Hematopoietic multipotent progenitor cell treated with erythropoietin and hydrocortisone succinate and interleukin-3 and kit ligand, for 17 days (in vitro differentiated cells): ENCODE measurements at regions not wholly inside any gene's neighbourhood (a gene's known extent, or its start where the extent isn't known, plus 50 kb on each side); places are given as distances from the start of the nearest gene placed in this dataset.

Source experiments
- DNase-seq: peaks from one replicate; pipeline ENCODE4 v3.0.0-alpha.2; 2015; ENCODE audit warnings: low spot score

DNA sequence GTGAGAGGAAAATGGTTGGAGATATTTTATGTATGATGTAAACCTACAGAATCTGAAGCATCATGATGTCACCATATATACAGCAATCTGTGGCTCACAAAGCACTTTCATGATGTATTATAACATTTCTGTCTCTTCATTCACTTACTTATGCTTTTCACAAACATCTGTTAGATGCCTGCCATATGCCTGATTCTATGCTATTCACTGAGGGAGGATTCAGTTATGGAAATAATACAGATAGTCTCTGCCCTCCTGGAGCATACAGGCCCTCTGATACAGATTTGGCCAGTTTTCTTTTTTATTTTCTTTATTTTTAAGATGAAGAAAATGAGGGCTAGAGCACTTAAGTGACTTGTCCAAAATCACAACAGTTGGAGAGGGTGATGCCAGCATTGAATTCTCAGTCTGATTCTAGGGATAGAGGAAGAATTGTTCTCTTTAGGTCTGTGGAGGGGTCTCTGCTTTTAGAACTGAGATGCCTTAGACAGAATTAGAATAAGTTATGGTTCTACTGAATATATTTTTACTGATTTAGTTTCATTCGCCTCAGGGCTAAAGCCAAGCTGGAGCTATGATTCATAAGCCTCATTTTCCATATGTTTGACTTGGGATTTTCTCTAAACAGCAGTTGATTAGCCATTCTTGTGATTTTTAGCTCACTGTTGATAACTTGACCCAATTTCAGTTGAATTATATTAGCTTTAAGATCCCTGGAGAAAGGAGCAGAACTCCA is 636.4 kb downstream of the PRELID2 start:
- DNase-seq: no peak

GRCh38 chr5:145189746-145190145 is 645.4 kb downstream of the PRELID2 start:
- DNase-seq: no peak

DNA sequence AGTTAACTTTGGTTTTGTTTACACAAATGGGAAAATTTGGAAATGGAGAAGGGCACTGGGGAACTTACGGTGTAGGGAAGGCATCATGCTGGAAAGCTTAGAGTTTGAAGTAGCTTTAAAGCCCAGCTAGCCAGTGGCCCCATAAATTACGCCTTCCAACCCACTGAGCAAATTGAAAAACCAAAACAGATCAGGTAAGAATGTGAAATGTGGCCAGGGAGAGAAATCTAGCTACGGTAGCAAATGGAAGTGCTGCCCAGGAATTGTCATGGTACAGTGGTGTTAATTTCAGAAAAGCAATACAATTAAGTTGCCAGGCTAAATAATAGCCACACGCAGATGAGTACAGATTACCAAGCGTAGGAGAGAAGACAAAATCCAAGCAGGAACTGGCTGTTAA is 654.8 kb downstream of the PRELID2 start:
- no peak for DNase-seq

DNA sequence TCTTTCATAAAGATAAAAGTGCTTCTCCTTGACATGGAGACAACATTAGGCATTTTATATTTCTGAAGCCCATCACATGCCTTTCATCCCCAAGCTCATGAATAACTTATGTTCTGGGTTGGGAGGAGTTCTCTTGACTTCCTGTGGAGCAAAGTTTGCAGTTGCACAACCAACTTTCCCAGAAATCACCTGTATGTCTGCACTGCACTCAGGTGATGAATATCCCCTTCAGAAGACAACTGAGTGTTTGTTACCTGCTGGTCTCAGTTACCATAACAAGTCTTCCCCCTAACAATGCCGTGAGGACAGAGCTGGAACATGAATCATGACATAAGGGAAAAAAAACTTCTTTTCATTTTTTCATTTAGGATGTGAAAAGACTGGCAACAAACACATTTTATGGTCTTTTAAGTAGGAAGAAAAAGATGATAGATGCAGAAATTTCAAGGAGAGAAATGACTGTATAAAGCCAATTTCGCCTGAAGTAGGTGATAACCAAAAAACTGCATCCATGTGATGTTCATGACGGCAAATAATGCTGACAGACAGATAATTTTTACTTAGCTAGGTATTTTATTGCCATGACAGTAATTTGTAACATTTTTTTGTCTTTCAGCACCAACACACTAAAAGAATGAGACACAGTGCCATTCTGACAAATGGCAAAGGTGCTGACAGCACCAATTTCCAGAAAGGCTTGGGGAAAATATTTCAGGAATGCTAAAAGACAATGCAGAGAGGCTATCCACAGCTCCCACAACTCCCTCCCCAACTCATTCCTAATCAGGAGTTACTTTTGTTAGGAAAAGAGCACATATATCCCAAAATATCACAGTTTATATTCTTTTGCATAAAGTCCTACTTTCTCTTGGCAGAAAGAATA is 656.3 kb downstream of the PRELID2 start:
- DNase-seq: no peak

GRCh38 chr5:145176041-145176440 is 659.1 kb downstream of the PRELID2 start:
- DNase-seq: no peak

- DNase-seq: no peak
These were observed 669.0 kb downstream of the PRELID2 start for GRCh38 chr5:145166110-145166509.

GRCh38 chr5:145163876-145164275 is 671.3 kb downstream of the PRELID2 start:
- no peak for DNase-seq

DNA sequence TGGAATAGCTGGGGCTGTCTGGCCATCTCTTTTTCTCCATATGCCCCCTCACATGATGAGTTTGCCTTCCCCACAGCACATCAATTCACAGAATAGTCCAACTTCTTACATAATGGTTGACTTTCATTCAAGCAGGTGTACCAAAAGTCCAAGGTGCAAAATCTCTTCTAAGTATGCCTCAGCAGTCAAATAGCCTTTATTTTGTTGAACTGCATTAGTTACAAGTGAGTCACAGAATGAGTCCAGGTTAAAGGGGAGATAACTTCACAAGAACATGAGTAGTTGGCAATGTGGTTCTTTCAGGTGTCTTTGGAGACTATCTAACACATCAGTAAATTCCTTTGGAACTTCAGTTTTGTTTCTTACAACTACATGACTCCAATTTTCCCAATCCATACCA is 672.5 kb downstream of the PRELID2 start:
- no peak for DNase-seq

DNA sequence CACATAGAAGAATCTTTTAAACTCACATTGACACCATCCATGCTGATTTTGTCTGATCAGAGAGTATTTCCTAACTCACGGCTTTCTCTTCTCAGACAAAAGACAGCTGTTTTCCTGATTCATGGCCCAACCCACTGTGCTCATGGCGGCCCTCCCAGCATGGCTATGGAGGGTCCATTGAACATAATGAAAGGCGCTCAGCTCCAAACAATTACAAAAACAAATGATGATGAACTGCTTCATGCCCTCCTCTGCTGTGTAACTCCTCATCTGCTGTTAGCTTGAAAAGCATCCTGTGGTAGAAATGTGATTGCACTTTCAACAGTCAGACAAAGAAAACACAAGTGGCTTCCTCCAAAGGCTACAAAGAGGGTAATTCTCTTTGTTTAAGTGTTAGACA is 673.8 kb downstream of the PRELID2 start:
- no peak for DNase-seq

GRCh38 chr5:145160679-145161078 is 674.5 kb downstream of the PRELID2 start:
- DNase-seq: no peak

GRCh38 chr5:145158730-145159129 is 676.4 kb downstream of the PRELID2 start:
- DNase-seq: no peak

GRCh38 chr5:145157841-145158240 is 677.3 kb downstream of the PRELID2 start:
- no peak for DNase-seq

- DNase-seq: no peak
These were observed 693.6 kb downstream of the PRELID2 start for GRCh38 chr5:145141534-145141933.

DNA sequence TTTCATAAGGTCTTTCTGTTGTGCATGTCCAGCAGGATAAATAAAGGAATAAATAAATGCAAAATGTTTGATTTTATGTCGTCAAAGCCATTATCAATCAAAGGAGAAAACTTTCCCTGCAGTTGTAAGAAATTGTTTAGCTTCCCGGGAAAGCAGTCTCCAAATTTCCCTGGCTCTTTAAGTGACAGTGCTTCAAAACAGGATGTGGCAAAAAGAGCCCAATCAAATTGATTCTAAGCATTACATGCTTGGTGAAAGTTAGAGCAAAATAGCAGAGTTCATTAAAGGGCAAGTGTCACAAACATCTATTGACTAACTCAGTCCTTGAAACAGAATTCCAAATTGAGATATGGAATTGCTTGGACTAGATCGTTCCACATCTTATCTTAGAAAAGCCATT is 704.1 kb downstream of the PRELID2 start:
- DNase-seq: no peak

DNA sequence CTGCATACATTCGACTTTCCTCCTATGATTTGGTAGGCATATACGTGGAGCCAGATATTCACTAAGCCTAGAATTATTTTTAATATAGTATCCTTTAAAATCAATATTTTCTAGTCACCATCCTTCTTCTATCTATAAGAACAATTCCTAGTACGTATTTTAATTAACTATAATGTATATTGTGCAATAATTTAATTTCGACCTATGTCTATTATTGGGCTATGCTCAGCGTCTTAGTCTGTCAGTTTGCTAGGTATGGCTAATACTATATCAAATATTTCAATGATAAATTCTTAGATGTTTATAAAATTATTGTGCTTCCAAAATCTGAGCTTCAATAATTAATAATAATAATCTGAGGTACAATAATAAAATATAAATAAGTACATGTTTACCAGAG is 705.3 kb downstream of the PRELID2 start:
- DNase-seq: no peak

- no peak for DNase-seq
These were observed 710.3 kb downstream of the PRELID2 start for GRCh38 chr5:145124806-145125205.

GRCh38 chr5:145118611-145119010 is 716.5 kb downstream of the PRELID2 start:
- no peak for DNase-seq

- no peak for DNase-seq
These were observed 717.0 kb downstream of the PRELID2 start for GRCh38 chr5:145118127-145118526.

DNA sequence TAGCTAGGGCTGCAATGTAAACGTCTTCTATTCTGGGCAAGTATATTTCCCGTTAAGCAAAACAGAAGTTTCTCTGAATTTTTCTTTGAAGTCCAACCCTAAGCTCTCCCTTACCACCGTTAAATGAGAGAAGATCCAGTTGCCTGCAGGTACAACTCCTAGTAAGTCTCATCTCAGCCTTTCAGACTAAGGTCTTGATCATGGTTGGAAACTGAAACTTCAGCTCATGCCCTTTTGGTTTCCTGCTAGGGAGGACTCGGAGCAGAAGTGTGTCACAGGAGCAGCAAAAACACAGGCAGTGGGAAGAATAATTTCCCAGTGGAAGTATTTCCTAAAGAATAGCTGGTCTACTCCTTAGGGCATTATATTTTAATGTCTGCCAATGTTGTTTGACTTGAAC is 717.9 kb downstream of the PRELID2 start:
- no peak for DNase-seq

GRCh38 chr5:145111420-145111819 is 723.7 kb downstream of the PRELID2 start:
- DNase-seq: no peak

GRCh38 chr5:145110834-145111233 is 724.3 kb downstream of the PRELID2 start:
- no peak for DNase-seq

DNA sequence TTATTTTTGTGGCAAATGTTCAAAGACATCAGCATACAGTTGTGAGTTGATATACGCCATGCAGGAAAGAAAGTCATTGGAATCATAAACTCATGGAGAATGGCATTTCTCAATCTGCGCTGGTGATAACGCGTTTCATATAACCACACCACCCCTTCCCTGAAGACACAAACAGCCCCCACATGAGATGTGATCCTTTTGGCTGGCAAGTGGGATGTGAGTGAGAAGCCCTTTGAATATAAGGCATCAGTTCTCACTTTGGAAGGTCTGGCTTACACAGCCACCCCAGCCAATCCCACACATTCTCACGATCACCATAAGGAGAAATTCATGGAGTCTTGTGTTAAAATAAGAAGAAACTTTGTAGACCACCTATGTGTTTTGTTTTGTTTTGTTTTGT is 725.0 kb downstream of the PRELID2 start:
- DNase-seq: no peak

DNA sequence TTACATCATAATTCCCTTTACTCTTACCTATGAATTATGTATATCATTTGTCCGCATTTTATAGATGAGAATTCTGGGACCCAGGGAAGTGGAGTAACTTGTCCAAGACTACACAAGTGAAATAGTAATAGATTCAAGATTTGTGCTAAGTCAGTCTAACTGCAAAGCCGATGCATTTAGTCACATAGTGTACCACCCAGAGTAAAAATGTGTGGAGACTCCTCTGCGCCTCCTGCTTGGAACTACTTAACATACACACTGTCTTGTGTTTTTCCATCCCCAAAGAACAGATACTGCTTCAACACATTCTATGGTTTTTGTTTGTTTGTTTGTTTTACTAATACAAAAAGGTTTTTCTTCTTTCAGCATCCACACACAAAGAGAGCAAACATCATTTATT is 729.8 kb downstream of the PRELID2 start:
- DNase-seq: no peak
